Heart left ventricle (tissue), 13 donors: ENCODE measurements at regions not wholly inside any gene's neighbourhood (a gene's known extent, or its start where the extent isn't known, plus 50 kb on each side); places are given as distances from the start of the nearest gene placed in this dataset.

Experiments
- CTCF ChIP-seq, 12 donors: fragments of 200-600 bp; sonication (generic) in 4 of 12; IDR thresholded peaks; one replicate each; pipeline versions ENCODE4 v1.5.0 to v1.8.0; 2018 to 2022; ENCODE audit warnings: antibody characterized with exemption in 12 of 12, mild to moderate bottlenecking in 5 of 12
- POLR2A ChIP-seq, 2 donors: fragments of 450-650 bp; IDR thresholded peaks; one replicate each; pipeline ENCODE4 v1.6.1; 2017; ENCODE audit warnings: antibody characterized with exemption in 2 of 2, mild to moderate bottlenecking in 2 of 2, moderate library complexity in 2 of 2
- donor health status: ischemic (EF 13 %, LVEDD 7.1; RV severe dilation, severe dysfunction).
- donor health status: DM: no; HTN: yes; CAD: no.
- donor health status: DM: no; HTN: no; CAD: no.
- donor health status: ischemic (EF 25% LVEDD 6.9; RV normal size, moderate dysfunction).
- donor health status: ischemic (EF 25% LVEDD 5.7; RV mildly dilated, moderate dysfunction).
- donor health status: ischemic (EF 35%, LVEDD 5.7; RV mildly dilated, moderate dysfunction).
- donor health status: nonischemic (EF 11% LVEDD 7.7; RV severe dilation, severe dysfunction).
- donor health status: DM: yes; HTN: yes; CAD: no.
- donor health status: PGD.
- donor health status: ischemic (EF 29% LVEDD 5.4; RV normal size, mild dysfunction).
- donor health status: nonischemic (EF 23%, LVEDD 6.1; RV moderate dilation, normal function).

GRCh38 chr1:14240265-14240664 is 358.2 kb upstream of the KAZN start:
- TF ChIP-seq POLR2A (IDR thresholded peaks at IDR 0.05), result no peak
- no peak for TF ChIP-seq CTCF (IDR thresholded peaks at IDR 0.05)
